ENCODE measurements at regions not wholly inside any gene's neighbourhood (a gene's known extent, or its start where the extent isn't known, plus 50 kb on each side); places are given as distances from the start of the nearest gene placed in this dataset.

- TF ChIP-seq CTCF (IDR thresholded peaks at IDR 0.05; ENCODE audit: insufficient read depth, low read length): no peak
- TF ChIP-seq POLR2AphosphoS5 (IDR thresholded peaks at IDR 0.05; ENCODE audit: low read depth): no peak
These were observed 96.2 kb downstream of the PJA1 start for GRCh38 chrX:69069086-69069445.

All from HL-60 (cell line).